ENCODE measurements at regions not wholly inside any gene's neighbourhood (a gene's known extent, or its start where the extent isn't known, plus 50 kb on each side); places are given as distances from the start of the nearest gene placed in this dataset.

GRCh38 chr21:17002594-17003257, 510.1 kb upstream of the CXADR start:
- POLR2A ChIA-PET = no interaction called here
- intact Hi-C loops (cut with micrococcal nuclease) = no loop called here
- CTCF ChIA-PET = no interaction called here

GRCh38 chr21:17003258-17003615, 509.6 kb upstream of the CXADR start:
- H3K36me3 Mint-ChIP-seq (ENCODE audit: low read depth) = no peaks in the 10 kb centered on the region
- peaks cover 8% of the 10 kb centered on the region for H3K9me3 Mint-ChIP-seq
- no peaks in the 10 kb centered on the region for H3K4me1 Mint-ChIP-seq (ENCODE audit: low read depth)
- H3K27ac Mint-ChIP-seq = no peak overlapping the region
- intact Hi-C loops (cut with micrococcal nuclease) = no loop called here
- CTCF ChIA-PET = no interaction called here
- DNase-seq (no peak), ATAC-seq (no peak)
- POLR2A ChIA-PET = no interaction called here
- no peaks in the 10 kb centered on the region for H3K27me3 Mint-ChIP-seq
- no peak for TF ChIP-seq CTCF (IDR thresholded peaks at IDR 0.05)
- no peak overlapping the region for H3K4me3 Mint-ChIP-seq

More at GRCh38 chr21:17002594-17003257, 510.1 kb upstream of the CXADR start:
- no peak overlapping the region for H3K4me3 Mint-ChIP-seq
- ATAC-seq = no peak
- no peaks in the 10 kb centered on the region for H3K36me3 Mint-ChIP-seq (ENCODE audit: low read depth)
- DNase-seq = no peak
- no peak for TF ChIP-seq CTCF (IDR thresholded peaks at IDR 0.05)
- H3K27ac Mint-ChIP-seq = no peak overlapping the region
- peaks cover 8% of the 10 kb centered on the region for H3K9me3 Mint-ChIP-seq
- no peaks in the 10 kb centered on the region for H3K27me3 Mint-ChIP-seq
- H3K4me1 Mint-ChIP-seq (ENCODE audit: low read depth) = no peaks in the 10 kb centered on the region

- ATAC-seq (no peak), DNase-seq (no peak)
- Mint-ChIP-seq H3K9me3 (peaks cover 8% of the 10 kb centered on the region), H3K27ac (no peak overlapping the region), H3K4me3 (no peak overlapping the region), H3K27me3 (no peaks in the 10 kb centered on the region), H3K4me1 (ENCODE audit: low read depth) (no peaks in the 10 kb centered on the region), H3K36me3 (ENCODE audit: low read depth) (no peaks in the 10 kb centered on the region)
- CTCF ChIA-PET = no interaction called here
- intact Hi-C loops (cut with micrococcal nuclease) = no loop called here
- POLR2A ChIA-PET = no interaction called here
- no peak for TF ChIP-seq CTCF (IDR thresholded peaks at IDR 0.05)
Observed at GRCh38 chr21:17003763-17004373, 509.0 kb upstream of the CXADR start.

- H3K4me1 Mint-ChIP-seq (ENCODE audit: low read depth) = no peaks in the 10 kb centered on the region
Observed at GRCh38 chr21:17032141-17032655, 480.6 kb upstream of the CXADR start.

More at GRCh38 chr21:17032141-17032655, 480.6 kb upstream of the CXADR start:
- Mint-ChIP-seq H3K27ac (no peak overlapping the region), H3K4me3 (no peak overlapping the region), H3K27me3 (no peaks in the 10 kb centered on the region), H3K9me3 (peaks cover 16% of the 10 kb centered on the region), H3K36me3 (ENCODE audit: low read depth) (no peaks in the 10 kb centered on the region)
- intact Hi-C loops (cut with micrococcal nuclease) = no loop called here
- CTCF ChIA-PET = no interaction called here
- ATAC-seq = no peak
- POLR2A ChIA-PET = no interaction called here
- TF ChIP-seq CTCF (IDR thresholded peaks at IDR 0.05) = no peak
- no peak for DNase-seq
